SW480 (cell line): ENCODE measurements at regions not wholly inside any gene's neighbourhood (a gene's known extent, or its start where the extent isn't known, plus 50 kb on each side); places are given as distances from the start of the nearest gene placed in this dataset.
"Not testable (repeated sequence)": the region's sequence is repeated elsewhere in the genome, so short reads cannot be mapped to it uniquely, and the experiment has no call there.

Experiments used
- DNase-seq: peaks from one replicate; pipeline ENCODE4 v3.0.0-alpha.2; 2016; ENCODE audit warnings: low spot score

GRCh38 chr4:134501488-134501887 lies 299.9 kb upstream of the PABPC4L start:
- DNase-seq: not testable (repeated sequence)

DNA sequence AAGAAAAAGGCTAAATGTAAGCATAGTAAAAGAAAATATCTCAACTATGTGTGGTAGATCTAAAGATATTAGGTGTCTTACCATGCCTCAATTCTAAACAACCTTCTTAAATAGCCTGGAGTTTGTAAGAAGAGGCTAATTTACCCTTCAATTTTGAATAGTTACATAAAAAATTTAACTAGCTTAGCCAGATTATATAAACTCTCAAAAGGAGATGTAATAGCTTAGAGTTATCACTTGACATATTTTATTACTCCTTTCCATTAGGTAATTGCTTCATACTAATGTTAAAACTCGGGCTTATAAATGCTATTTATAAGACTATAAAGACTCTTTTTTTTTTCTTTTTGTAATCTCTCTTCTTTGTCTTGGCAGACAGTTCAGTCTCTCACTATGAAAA lies 297.5 kb upstream of the PABPC4L start:
- no peak for DNase-seq

DNA sequence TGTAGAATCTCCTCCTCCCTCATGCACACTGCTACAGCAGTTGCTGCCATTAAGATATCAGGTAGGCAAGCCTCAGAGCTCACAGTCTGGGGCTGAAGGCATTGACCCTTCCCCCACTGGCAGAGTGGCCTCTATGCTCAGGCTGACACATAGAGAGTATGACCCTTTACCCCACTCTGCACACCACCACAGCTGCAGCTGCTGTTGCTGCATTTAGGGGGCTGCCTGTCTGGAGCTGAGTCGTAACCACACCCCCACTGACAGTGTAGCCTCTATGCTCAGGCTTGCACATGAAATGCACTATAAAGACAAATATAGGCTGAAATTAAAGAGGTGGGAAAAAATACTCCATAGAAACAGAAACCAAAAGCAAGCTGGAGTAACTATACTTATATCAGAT lies 289.3 kb upstream of the PABPC4L start:
- no peak for DNase-seq

- DNase-seq: not testable (repeated sequence)
Observed at GRCh38 chr4:134483514-134483913, 281.9 kb upstream of the PABPC4L start.

DNA sequence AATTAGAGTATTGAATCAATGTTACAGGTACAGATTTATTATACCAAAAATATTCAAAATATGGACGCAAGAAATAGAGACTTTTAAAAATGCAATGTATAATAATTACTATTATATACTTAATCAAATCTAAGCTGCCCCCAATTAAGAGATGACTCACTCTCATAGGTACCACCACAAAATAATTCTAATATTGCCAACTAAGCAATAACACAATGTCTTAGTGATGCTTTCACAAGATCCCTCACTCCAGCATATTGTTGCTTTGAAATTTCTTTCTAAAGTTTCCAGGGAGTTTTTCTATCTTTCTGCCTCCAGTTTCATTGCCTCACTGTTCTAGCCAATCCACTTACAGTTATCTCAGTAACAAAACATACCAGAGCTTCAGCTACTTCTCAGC lies 270.0 kb upstream of the PABPC4L start:
- no peak for DNase-seq

- DNase-seq: no peak
Observed at GRCh38 chr4:134470544-134470943, 269.0 kb upstream of the PABPC4L start.

GRCh38 chr4:134465417-134465816 lies 263.8 kb upstream of the PABPC4L start:
- DNase-seq: no peak

GRCh38 chr4:134463771-134464170 lies 262.2 kb upstream of the PABPC4L start:
- no peak for DNase-seq

GRCh38 chr4:134426821-134427220 lies 225.2 kb upstream of the PABPC4L start:
- no peak for DNase-seq

GRCh38 chr4:134425756-134426155 lies 224.2 kb upstream of the PABPC4L start:
- no peak for DNase-seq

GRCh38 chr4:134422776-134423175 lies 221.2 kb upstream of the PABPC4L start:
- DNase-seq: no peak

- no peak for DNase-seq
Observed at GRCh38 chr4:134421734-134422133, 220.1 kb upstream of the PABPC4L start.

- DNase-seq: no peak
Observed at GRCh38 chr4:134408897-134409296, 207.3 kb upstream of the PABPC4L start.

GRCh38 chr4:134401798-134402197 lies 200.2 kb upstream of the PABPC4L start:
- DNase-seq: no peak

GRCh38 chr4:134393592-134393991 lies 192.0 kb upstream of the PABPC4L start:
- no peak for DNase-seq

GRCh38 chr4:134390319-134390718 lies 188.7 kb upstream of the PABPC4L start:
- DNase-seq: no peak

DNA sequence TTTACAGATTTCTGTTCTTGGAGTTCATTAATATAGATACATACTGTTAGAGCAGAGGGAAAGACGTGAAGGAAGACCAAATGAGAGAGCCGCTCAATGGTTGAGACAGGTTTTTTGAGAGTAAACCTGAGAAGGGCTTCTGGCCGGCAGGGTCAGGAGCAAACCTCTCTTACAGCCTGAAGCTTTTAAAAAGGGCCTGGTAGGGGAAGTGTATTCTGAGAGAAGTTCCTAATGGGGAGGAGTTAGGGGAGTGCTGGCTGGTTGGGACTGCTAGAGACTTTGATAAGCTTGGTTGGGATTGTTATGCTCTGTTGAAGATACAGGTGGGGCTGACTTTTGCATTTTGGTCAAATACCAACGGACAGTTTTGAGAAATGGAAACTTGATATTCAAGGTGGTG lies 186.8 kb upstream of the PABPC4L start:
- no peak for DNase-seq

- no peak for DNase-seq
Observed at GRCh38 chr4:134382478-134383227, 181.1 kb upstream of the PABPC4L start.

DNA sequence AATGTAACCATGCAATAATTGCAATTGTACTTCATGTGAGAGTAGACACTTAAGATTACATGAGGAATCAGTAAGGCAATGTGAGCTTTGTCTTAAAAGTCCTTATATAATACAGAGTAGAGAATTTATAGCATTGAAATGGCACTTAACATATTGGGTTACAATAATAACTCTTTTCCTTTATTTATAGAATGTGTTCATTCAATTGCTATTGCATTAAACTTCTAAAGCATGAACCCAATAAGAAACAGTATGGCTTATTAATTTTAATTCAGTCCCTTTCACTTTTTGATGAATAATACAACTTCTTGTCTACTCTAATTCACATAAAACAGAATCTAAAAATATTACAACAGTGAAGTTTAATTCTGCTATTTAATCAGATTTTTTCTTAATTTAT lies 174.2 kb upstream of the PABPC4L start:
- DNase-seq: no peak

- no peak for DNase-seq
Observed at GRCh38 chr4:134365852-134366251, 164.3 kb upstream of the PABPC4L start.

DNA sequence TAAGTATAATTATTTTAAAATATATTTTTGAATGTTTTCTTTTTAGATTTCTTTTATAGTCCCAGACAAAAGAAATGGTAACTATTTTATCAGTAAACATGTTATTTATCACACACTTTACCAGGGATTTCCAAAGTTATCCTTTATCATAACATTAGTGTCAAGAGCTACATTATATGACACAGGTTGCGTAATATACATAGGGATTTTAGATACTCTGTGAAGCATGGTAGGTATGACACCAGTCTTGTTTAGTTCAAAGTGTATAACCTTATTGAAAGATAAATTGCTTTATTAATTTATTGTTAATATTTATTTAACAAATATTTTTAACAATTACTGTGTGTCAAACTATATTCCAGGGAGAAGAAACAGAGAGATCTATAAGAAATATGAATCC lies 163.3 kb upstream of the PABPC4L start:
- DNase-seq: no peak

DNA sequence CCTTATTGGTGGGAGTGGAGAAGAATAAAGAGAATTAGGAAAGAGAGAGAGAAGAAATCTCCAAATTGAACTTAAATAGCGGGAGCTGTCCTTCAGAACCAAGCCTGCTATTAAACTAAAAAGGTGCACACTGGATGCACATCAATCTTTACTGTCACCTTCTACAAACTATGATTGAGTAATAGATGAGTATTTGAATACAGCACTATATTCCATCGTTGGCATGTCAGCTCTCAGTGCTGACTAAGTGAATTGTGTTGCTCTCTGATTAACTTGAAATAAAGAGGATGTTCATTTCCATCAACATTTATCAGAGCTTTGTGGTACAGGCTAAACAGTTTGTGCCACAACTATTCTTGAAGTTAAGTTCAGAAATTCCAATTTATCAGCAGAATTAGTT lies 143.7 kb upstream of the PABPC4L start:
- no peak for DNase-seq

DNA sequence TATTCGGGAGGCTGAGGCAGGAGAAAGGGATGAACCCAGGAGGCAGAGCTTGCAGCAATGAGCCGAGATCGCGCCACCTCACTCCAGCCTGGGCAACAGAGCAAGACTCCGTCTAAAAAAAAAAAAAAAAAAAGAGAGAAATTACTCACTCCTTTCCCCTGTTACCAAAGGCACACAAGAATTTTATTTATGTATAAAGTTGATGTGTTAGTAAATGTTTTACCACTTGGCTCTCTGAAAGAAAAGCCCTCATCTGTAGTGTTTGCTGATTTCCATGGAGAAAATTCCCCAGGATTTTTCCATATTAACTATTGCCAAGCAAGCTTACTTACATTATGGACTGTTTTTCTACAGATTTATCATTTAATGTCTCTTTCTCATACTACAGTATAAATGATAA lies 142.1 kb upstream of the PABPC4L start:
- DNase-seq: no peak

DNA sequence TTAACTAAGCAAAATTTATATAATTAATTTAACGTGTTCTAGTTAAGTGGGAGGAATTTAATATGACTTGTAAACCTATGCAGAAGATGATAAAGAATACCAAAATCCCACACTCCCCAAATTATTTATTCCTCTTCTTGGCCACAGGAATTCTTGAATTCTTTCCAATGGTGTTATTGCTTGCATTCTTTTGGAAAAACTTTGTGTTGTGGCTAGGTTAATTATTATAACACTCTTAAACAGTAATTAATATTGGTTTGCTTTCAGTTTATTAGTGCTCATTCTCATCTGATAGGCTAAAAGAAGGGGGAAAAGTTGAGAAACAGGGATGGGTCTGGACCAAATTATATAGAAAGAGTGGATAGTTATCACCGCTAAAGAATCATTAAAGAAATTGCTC lies 141.5 kb upstream of the PABPC4L start:
- DNase-seq: no peak
